Trophoblast cell (in vitro differentiated cells and primary cell): ENCODE measurements at regions not wholly inside any gene's neighbourhood (a gene's known extent, or its start where the extent isn't known, plus 50 kb on each side); places are given as distances from the start of the nearest gene placed in this dataset.

Experiments
- DNase-seq, 2 donors: peaks; one replicate each; pipeline ENCODE4 v3.0.0-alpha.2; 2016
- H2AFZ ChIP-seq: 2 replicates; pipeline ENCODE4 v1.6.1; 2013; ENCODE audit warnings: low read length, moderate library complexity, mild to moderate bottlenecking; ENCODE audit not compliant: insufficient read depth, poor library complexity
- H2AK5ac ChIP-seq: 2 replicates; pipeline ENCODE4 v1.6.1; 2013; ENCODE audit warnings: mild to moderate bottlenecking, low read length
- H2BK120ac ChIP-seq: 2 replicates; pipeline ENCODE4 v1.6.1; 2013; ENCODE audit warnings: low read length, mild to moderate bottlenecking, moderate library complexity; ENCODE audit not compliant: insufficient read depth, poor library complexity
- H2BK12ac ChIP-seq: 2 replicates; pipeline ENCODE4 v1.6.1; 2013; ENCODE audit warnings: mild to moderate bottlenecking, low read length, moderate library complexity
- H2BK5ac ChIP-seq: 2 replicates; pipeline ENCODE4 v1.6.1; 2013; ENCODE audit warnings: low read length, low read depth, moderate library complexity, mild to moderate bottlenecking; ENCODE audit not compliant: poor library complexity
- H3K14ac ChIP-seq: 2 replicates; pipeline ENCODE4 v1.6.1; 2013; ENCODE audit warnings: mild to moderate bottlenecking, low read length
- H3K18ac ChIP-seq: 2 replicates; pipeline ENCODE4 v1.6.1; 2013; ENCODE audit warnings: mild to moderate bottlenecking, low read length
- H3K23ac ChIP-seq: 2 replicates; pipeline ENCODE4 v1.6.1; 2013; ENCODE audit warnings: low read length
- H3K27ac ChIP-seq: 2 replicates; pipeline ENCODE4 v1.5.1; 2013; ENCODE audit warnings: low read depth, mild to moderate bottlenecking, inconsistent platforms, low read length, moderate library complexity
- H3K27me3 ChIP-seq: 2 replicates; pipeline ENCODE4 v1.6.1; 2013; ENCODE audit warnings: inconsistent platforms, mild to moderate bottlenecking, low read length, moderate library complexity; ENCODE audit not compliant: insufficient read depth
- H3K36me3 ChIP-seq, 2 experiments: 1 replicate in 1 of 2; 2 replicates in 1 of 2; pipeline ENCODE4 v1.6.1; 2013; ENCODE audit warnings: low read length in 2 of 2, mild to moderate bottlenecking in 2 of 2, moderate library complexity in 1 of 2; ENCODE audit not compliant: insufficient read depth in 2 of 2, control insufficient read depth in 1 of 2
- H3K4ac ChIP-seq: 2 replicates; pipeline ENCODE4 v1.6.1; 2013; ENCODE audit warnings: low read depth, mild to moderate bottlenecking, low read length, moderate library complexity
- H3K4me1 ChIP-seq, 2 experiments: 1 replicate in 1 of 2; 2 replicates in 1 of 2; pipeline ENCODE4 v1.6.1; 2013; ENCODE audit warnings: low read length in 2 of 2, mild to moderate bottlenecking in 2 of 2, moderate library complexity in 1 of 2; ENCODE audit not compliant: insufficient read depth in 2 of 2, control insufficient read depth in 1 of 2
- H3K4me2 ChIP-seq: 2 replicates; pipeline ENCODE4 v1.6.1; 2013; ENCODE audit warnings: inconsistent platforms, mild to moderate bottlenecking, low read length, moderate library complexity
- H3K4me3 ChIP-seq: 2 replicates; pipeline ENCODE4 v1.5.1; 2013; ENCODE audit warnings: mild to moderate bottlenecking, low read depth, low read length, inconsistent platforms
- H3K79me1 ChIP-seq: one replicate; pipeline ENCODE4 v1.6.1; 2013; ENCODE audit warnings: low read length
- H3K79me2 ChIP-seq: 2 replicates; pipeline ENCODE4 v1.6.1; 2013; ENCODE audit warnings: low read length, mild to moderate bottlenecking; ENCODE audit not compliant: control insufficient read depth, insufficient read depth, poor library complexity
- H3K9ac ChIP-seq: 2 replicates; pipeline ENCODE4 v1.6.1; 2013; ENCODE audit warnings: mild to moderate bottlenecking, low read length
- H3K9me3 ChIP-seq: 2 replicates; pipeline ENCODE4 v1.6.1; 2013; ENCODE audit warnings: low read depth, mild to moderate bottlenecking, control low read depth, inconsistent platforms, low read length; ENCODE audit not compliant: insufficient read depth
- H4K12ac ChIP-seq: 2 replicates; pipeline ENCODE4 v1.6.1; 2013; ENCODE audit warnings: low read depth, mild to moderate bottlenecking, low read length, moderate library complexity
- H4K8ac ChIP-seq: 2 replicates; pipeline ENCODE4 v1.6.1; 2013; ENCODE audit warnings: low read depth, mild to moderate bottlenecking, low read length, moderate library complexity
- H4K91ac ChIP-seq: one replicate; pipeline ENCODE4 v1.6.1; 2013; ENCODE audit warnings: low read depth, mild to moderate bottlenecking, low read length, moderate library complexity
- WGBS: extraction: QIAGEN DNeasy Blood & Tissue Kit; methylation state at CpG from one replicate; pipeline ENCODE4 v1.1.7; 2013; ENCODE audit warnings: missing lambda C conversion rate; ENCODE audit not compliant: insufficient read length, insufficient coverage; ENCODE audit errors: extremely low coverage; 5-methylcytosine and 5-hydroxymethylcytosine counted together

GRCh38 chr2:18049325-18049724 is 170.9 kb downstream of the KCNS3 start:
- H3K4me1 ChIP-seq = peaks cover 0 to 2% of the 10 kb centered on the region in 2 experiments
- H3K79me2 ChIP-seq = no peaks in the 10 kb centered on the region
- H2AK5ac ChIP-seq = no peak overlapping the region
- H3K4ac ChIP-seq = no peak overlapping the region
- H3K23ac ChIP-seq = no peak overlapping the region
- no peaks in the 10 kb centered on the region for H3K27me3 ChIP-seq
- no peak overlapping the region for H2BK12ac ChIP-seq
- no peak overlapping the region for H3K27ac ChIP-seq
- H2AFZ ChIP-seq = no peak overlapping the region
- no peak overlapping the region for H4K91ac ChIP-seq
- no peak for DNase-seq
- no CpG with 5 or more reads among the region's 4 CpGs for WGBS
- no peak overlapping the region for H3K4me3 ChIP-seq
- no peaks in the 10 kb centered on the region for H3K36me3 ChIP-seq
- H3K14ac ChIP-seq = no peak overlapping the region
- no peak overlapping the region for H2BK5ac ChIP-seq
- H3K9me3 ChIP-seq = peaks cover 4% of the 10 kb centered on the region
- no peak overlapping the region for H3K4me2 ChIP-seq
- no peak overlapping the region for H3K9ac ChIP-seq
- H2BK120ac ChIP-seq = no peak overlapping the region
- H4K12ac ChIP-seq = no peak overlapping the region
- H3K79me1 ChIP-seq = no peaks in the 10 kb centered on the region
- H4K8ac ChIP-seq = no peak overlapping the region
- no peak overlapping the region for H3K18ac ChIP-seq

GRCh38 chr2:18047896-18048657 is 169.6 kb downstream of the KCNS3 start:
- no CpG with 5 or more reads among the region's 10 CpGs for WGBS
- no peak overlapping the region for H2BK12ac ChIP-seq
- no peak overlapping the region for H3K4me2 ChIP-seq
- no peak overlapping the region for H3K18ac ChIP-seq
- no peaks in the 10 kb centered on the region for H3K27me3 ChIP-seq
- no peak overlapping the region for H3K27ac ChIP-seq
- H2BK5ac ChIP-seq = no peak overlapping the region
- H2AK5ac ChIP-seq = no peak overlapping the region
- no peak overlapping the region for H2AFZ ChIP-seq
- H2BK120ac ChIP-seq = no peak overlapping the region
- H3K4me3 ChIP-seq = no peak overlapping the region
- no peak overlapping the region for H3K14ac ChIP-seq
- H3K23ac ChIP-seq = no peak overlapping the region
- DNase-seq = peak; percentile 79 to 80
- H3K79me1 ChIP-seq = no peaks in the 10 kb centered on the region
- peaks cover 4% of the 10 kb centered on the region for H3K9me3 ChIP-seq
- no peak overlapping the region for H4K8ac ChIP-seq
- no peaks in the 10 kb centered on the region for H3K36me3 ChIP-seq
- no peak overlapping the region for H4K91ac ChIP-seq
- peaks cover 0 to 2% of the 10 kb centered on the region in 2 experiments for H3K4me1 ChIP-seq
- H3K4ac ChIP-seq = no peak overlapping the region
- H3K9ac ChIP-seq = no peak overlapping the region
- H3K79me2 ChIP-seq = no peaks in the 10 kb centered on the region
- H4K12ac ChIP-seq = no peak overlapping the region

- Histone ChIP-seq H4K12ac (no peak overlapping the region), H3K4me2 (no peak overlapping the region), H3K4me1 (peaks cover 0 to 2% of the 10 kb centered on the region in 2 experiments), H3K18ac (no peak overlapping the region), H4K91ac (no peak overlapping the region), H3K14ac (no peak overlapping the region), H4K8ac (no peak overlapping the region), H3K36me3 (no peaks in the 10 kb centered on the region), H2AFZ (no peak overlapping the region), H3K9me3 (peaks cover 4% of the 10 kb centered on the region), H3K27me3 (no peaks in the 10 kb centered on the region), H3K9ac (no peak overlapping the region), H3K79me2 (no peaks in the 10 kb centered on the region), H3K23ac (no peak overlapping the region), H3K4me3 (no peak overlapping the region), H3K79me1 (no peaks in the 10 kb centered on the region), H2BK12ac (no peak overlapping the region), H3K27ac (no peak overlapping the region), H2AK5ac (no peak overlapping the region), H2BK120ac (no peak overlapping the region), H2BK5ac (no peak overlapping the region), H3K4ac (no peak overlapping the region)
- no CpG with 5 or more reads among the region's 4 CpGs for WGBS
- DNase-seq = no peak
These were observed 168.7 kb downstream of the KCNS3 start for GRCh38 chr2:18047213-18047611.

GRCh38 chr2:18046558-18047212 is 168.2 kb downstream of the KCNS3 start:
- Histone ChIP-seq H4K91ac (no peak overlapping the region), H3K79me1 (no peaks in the 10 kb centered on the region), H2BK120ac (no peak overlapping the region), H3K9me3 (peaks cover 4% of the 10 kb centered on the region), H2AK5ac (no peak overlapping the region), H3K27ac (no peak overlapping the region), H3K4me3 (no peak overlapping the region), H3K4ac (no peak overlapping the region), H3K79me2 (no peaks in the 10 kb centered on the region), H4K8ac (no peak overlapping the region), H2AFZ (no peak overlapping the region), H3K27me3 (no peaks in the 10 kb centered on the region), H2BK5ac (no peak overlapping the region), H3K4me1 (peaks cover 0 to 2% of the 10 kb centered on the region in 2 experiments), H3K9ac (no peak overlapping the region), H3K18ac (no peak overlapping the region), H4K12ac (no peak overlapping the region), H3K4me2 (no peak overlapping the region), H3K36me3 (no peaks in the 10 kb centered on the region), H2BK12ac (no peak overlapping the region), H3K23ac (no peak overlapping the region), H3K14ac (no peak overlapping the region)
- no peak for DNase-seq
- WGBS = no CpG with 5 or more reads among the region's 3 CpGs
